ENCODE measurements at regions not wholly inside any gene's neighbourhood (a gene's known extent, or its start where the extent isn't known, plus 50 kb on each side); places are given as distances from the start of the nearest gene placed in this dataset.

DNA sequence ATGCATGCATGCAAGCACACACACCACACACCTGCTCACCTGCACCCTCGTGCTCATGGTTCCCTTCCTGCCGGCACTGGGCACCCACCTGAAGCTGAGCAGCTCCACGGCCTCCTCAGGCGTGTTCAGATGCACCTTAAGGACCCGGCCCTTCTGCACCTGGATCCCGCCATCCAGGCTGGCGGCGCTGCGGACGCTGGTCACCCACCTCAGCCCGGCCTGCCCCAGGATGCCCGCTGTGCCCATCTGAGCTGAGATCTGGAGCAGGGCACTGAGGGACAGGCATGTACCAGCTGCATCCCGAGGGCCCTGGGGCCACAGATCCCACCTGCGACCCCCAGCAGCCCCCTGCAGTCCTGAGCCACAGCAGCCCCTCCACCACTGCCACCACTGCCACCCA, 110.0 kb downstream of the LITAF start:
- DNase-seq: no peak

- DNase-seq: no peak
Observed at GRCh38 chr16:11478431-11479119, 108.1 kb downstream of the LITAF start.

GRCh38 chr16:11479916-11480315, 106.8 kb downstream of the LITAF start:
- DNase-seq: no peak

- DNase-seq: no peak
Observed at GRCh38 chr16:11480634-11481033, 106.1 kb downstream of the LITAF start.

DNA sequence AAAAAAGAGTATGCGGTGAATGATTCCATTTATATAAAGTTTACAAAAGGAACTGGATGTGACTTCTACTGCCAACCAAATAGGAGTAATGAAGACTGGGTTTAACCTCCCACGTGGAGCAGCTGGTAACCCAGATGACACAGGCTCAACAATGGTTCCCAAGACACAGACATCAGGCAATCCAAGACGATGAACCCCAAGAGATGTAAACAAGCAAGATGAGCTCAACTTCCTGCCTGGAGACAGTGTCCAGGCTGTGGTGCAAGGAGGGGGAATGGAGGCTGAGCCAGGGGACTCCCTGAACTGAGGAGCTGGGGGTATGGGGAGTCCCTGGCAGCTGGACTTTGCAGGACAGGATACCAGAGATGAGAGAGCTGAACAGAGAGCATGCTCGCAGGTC, 104.7 kb downstream of the LITAF start:
- DNase-seq: no peak

- DNase-seq: no peak
Observed at GRCh38 chr16:11482946-11483748, 103.6 kb downstream of the LITAF start.

DNA sequence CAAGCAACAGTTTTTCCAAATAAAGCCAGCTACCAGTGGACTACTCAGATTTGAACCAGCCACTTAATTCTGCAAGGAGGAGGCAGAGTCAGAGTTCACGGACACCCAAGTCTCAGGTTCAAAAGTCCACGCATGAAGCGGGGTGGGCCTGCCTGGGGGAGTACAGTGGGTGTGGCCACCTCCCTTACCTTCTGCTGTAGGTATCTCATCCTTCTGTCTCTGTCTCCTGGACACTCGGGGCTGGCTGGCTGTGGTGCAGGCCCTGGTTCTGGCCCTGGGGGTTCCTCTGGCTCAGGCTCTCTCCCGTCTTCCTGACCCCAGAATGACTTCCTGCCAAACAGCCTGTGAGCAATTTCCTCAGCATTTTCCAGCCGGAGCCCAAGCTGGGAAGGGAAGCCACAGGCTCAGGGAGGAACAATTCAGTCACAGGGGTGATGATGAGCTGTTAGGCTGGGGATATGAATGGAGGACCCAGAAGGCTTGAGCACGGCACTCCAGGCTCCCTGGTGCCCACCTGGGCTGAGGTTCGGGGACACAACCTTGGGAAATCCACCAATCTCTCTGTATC, 101.9 kb downstream of the LITAF start:
- DNase-seq: no peak

DNA sequence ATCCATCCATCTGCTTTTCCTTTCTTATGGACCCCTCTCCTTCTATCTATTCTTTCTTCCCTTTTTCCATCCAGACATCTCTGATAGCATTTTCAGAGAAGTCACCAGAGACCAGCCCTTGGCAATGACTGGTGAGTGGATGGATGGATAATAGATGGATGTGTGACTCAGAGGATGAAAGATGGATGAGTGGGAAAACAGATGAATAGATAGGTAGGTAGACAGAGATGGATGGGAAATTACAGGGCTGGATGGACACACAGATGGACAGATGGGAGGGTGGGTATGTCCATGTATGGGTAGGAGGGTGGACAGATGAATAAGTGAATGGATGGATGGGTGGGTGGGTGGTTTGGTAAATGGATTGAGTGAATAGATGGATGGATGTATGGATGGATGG, 101.0 kb downstream of the LITAF start:
- no peak for DNase-seq

GRCh38 chr16:11487289-11487688, 99.4 kb downstream of the LITAF start:
- DNase-seq: no peak

- DNase-seq: no peak
Observed at GRCh38 chr16:11488304-11488703, 98.4 kb downstream of the LITAF start.

- DNase-seq: no peak
Observed at GRCh38 chr16:11491524-11491923, 95.2 kb downstream of the LITAF start.

- DNase-seq: no peak
Observed at GRCh38 chr16:11492808-11493530, 93.8 kb downstream of the LITAF start.

GRCh38 chr16:11493531-11493929, 93.2 kb downstream of the LITAF start:
- no peak for DNase-seq

GRCh38 chr16:11494029-11494428, 92.7 kb downstream of the LITAF start:
- DNase-seq: no peak

DNA sequence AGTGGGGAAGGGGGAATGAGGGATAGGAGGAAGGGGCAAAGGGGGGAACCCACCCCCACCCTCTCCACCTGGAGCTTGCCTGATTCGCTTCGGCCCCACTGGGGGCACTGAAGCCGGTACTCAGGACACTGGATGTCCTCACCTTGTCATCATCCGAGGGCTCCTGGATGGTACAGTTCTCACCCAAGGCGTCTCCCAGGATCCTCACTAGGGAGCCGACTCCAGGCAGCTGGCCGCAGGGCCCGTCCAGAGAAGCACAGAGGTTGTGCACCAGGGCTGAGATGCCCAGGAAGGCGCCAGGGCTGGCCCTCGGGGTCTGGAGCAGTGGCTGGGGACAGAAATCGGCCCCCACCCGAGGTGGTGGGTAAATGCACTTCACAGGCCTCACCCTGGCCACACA, 92.3 kb downstream of the LITAF start:
- DNase-seq: no peak

DNA sequence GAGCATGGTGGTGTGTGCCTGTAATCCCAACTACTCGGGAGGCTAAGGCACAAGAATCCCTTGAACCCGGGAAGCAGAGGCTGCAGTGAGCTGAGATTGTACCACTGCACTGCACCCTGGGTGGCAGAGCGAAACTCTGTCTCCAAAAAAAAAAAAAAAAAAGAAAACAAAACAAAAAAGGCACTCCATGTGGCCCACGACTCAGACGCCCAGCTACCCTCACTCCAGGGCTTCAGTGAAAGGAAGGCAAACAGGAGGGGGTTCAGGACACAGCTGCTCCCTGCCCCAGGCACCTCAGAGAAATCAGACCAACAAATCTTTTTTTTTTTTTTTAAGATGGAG, 91.7 kb downstream of the LITAF start:
- DNase-seq: no peak

Data from activated CD8-positive, alpha-beta memory T cell treated with anti-CD3 and anti-CD28 coated beads, Interleukin-2, amount 50 U/mL, for 4 hours (primary cell).